ENCODE measurements at regions not wholly inside any gene's neighbourhood (a gene's known extent, or its start where the extent isn't known, plus 50 kb on each side); places are given as distances from the start of the nearest gene placed in this dataset.
"Not testable (repeated sequence)": the region's sequence is repeated elsewhere in the genome, so short reads cannot be mapped to it uniquely, and the experiment has no call there.

DNA sequence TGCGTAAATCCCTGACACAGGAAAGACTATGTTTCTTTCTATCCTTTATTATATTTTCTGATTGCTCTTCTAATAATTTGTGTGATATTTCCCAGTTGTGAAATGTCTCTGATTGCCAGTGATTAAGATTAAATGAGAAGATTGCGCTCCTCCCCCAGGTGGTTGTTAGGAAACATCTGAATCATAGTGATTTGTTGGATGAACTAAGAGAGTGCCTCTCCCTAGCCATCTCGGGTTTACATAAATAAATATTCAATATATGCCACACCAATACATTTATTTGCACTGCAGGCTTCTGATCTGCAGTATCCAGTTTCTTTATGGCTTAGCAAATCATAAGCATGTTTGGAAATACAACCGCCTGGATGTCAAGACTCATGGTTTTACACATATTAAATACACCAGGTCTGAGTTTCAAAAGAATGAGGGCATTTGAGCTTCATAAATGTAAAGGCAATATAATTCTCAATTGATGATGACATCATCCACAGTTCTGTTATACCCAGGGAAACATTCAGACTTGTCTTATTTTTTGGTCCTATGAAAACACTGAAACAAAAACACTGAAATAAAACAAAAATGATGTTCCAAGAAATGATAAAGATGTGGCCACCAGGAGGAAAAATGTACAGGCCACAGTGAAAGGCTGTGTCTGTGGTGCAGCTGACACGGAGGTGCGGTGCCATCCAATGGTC is 826.7 kb upstream of the ACVR2A start:
- no peak for DNase-seq (ENCODE audit: low read depth in 3 of 3)

DNA sequence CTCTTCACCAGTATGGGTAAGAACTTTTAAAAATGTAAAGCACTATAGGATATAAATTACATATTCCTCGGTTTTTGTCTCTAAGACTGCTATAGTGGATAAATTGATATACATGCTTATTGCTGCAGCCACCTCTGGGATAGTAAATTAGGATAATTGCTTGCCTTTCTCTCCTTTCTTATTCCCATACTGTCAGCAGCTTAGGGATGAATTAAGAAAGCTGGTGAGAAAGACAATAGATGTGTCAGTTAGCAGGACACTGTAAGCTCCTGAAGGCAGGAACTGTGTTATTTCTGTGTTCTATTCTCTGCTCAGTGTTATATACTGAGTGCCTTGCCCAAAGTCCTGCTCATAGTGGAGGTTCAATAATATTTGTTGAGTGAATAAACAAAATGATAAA is 828.6 kb upstream of the ACVR2A start:
- DNase-seq (ENCODE audit: low read depth in 3 of 3): no peak

DNA sequence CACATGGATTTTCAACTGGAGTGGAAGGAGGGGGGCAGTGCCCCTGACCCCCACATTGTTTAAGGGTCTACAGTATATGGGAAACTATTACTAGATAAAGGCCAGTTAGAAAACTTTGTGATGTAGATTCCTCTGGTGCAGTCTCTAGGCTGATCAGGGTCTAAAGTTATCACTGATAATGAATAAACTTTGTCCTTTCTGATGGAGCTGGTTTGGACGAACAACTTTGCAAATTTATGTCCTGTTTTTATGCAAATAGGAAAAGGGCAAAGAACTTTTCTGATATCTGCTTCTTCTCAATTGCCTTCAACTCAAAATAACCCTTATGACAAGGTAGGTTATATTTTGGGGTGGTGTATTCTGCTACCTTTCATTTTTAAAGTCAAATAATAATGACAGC is 829.2 kb upstream of the ACVR2A start:
- no peak for DNase-seq (ENCODE audit: low read depth in 3 of 3)

DNA sequence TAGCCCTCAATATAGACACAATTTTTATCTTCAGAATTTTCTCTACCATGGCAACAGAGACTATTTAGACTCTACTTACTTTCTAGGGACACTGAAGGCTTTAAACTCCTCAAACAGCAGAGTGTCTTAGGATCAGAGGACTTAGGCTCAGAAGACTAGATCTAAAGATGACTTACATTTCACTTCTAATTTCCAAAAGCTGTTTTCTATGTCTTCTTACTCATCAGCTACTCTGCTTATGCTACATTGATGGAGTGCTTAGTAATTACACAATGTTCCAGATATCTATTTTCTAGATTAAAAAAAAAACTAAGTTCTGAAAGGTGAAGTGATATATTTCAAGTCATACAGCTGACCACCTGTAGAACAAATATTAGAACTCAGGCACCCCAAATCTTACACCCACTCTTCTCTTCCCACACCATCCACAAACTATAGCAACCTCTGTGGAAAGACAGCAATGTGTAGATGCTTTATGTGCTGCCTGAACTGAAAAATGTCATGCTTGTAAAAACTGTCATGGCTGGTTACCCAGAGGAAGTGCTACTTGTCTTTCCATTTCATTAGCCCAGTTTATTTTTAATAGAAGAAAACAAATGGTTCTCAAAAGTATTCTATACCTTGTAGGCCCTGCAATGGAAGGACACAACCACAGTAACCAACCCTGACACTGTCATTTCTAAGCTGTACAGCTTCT is 831.0 kb upstream of the ACVR2A start:
- no peak for DNase-seq (ENCODE audit: low read depth in 3 of 3)

DNA sequence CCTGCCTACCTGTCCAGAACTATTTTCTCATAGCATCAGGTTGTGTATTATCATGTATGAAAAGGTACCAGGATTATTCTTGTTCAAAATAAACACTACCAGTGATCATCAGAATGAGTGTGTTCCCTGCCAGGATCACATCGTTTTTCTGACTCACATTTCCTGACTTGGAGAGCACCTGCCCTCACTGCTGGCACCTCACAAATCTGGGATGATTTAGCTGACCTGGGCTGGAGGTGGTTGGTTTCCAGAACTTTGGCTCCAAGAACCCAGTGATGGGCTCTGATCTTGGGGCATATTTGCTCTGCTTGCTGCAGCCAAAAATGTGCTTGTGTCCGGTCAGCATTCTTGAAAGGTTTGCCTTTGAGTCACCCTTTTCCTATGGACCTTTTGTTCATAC is 836.3 kb upstream of the ACVR2A start:
- DNase-seq (ENCODE audit: low read depth in 3 of 3): no peak

DNA sequence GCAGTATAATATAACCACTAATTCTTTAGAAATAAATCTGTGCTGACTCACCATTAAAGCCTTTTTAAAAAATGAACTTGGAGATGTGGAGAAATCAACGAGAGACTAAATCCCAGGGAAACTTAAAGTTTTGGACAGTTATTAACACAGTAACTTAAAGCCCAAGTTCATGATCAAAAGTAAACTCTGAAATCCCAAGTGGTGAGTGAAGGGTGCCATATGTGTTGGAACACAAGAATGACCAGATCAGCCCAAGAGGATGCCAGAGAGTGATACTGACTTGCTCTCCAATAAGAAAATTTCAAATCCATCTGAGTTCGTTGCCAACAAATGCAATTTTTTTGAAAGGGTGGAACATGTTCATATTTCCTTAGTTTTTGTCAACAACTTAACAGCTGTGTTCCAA is 838.1 kb upstream of the ACVR2A start:
- DNase-seq (ENCODE audit: low read depth in 3 of 3): no peak

DNA sequence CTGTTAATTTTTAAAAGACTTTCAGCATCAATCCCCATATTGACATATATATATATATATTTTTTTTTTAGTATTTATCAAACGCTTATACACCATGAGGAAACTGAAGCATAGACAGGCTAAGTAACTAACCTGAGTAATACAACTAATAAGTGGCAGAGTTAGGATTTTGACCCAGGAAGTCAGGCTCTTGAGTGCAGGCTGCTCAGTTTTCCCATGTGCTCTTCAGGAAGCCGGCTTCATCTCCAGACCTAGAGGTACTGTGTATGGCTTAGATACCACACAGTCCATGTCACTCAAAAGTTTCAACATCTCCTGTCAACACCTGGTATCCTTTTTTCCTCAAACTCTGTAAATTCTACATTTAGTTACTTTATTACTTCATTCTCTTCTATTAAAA is 841.7 kb upstream of the ACVR2A start:
- no peak for DNase-seq (ENCODE audit: low read depth in 3 of 3)

DNA sequence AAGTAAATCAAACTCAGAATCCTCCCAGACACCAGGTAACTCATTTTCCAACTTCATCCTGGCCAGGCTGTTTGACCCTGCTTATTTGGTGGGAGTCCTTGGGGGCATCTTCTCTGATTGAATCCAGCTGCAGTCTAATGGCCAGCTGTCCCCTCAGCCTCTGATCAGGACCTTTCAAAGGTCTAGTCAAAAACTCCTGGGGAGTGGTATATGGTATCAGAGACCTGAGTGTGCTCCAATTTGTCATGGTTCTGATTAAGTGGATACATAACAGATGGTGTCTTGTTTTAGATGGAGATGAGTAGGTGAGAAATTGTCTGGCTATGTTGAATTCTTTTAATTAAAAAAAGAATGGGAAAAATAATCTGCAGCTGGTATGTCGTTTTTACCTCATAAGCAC is 842.6 kb upstream of the ACVR2A start:
- DNase-seq (ENCODE audit: low read depth in 3 of 3): no peak

DNA sequence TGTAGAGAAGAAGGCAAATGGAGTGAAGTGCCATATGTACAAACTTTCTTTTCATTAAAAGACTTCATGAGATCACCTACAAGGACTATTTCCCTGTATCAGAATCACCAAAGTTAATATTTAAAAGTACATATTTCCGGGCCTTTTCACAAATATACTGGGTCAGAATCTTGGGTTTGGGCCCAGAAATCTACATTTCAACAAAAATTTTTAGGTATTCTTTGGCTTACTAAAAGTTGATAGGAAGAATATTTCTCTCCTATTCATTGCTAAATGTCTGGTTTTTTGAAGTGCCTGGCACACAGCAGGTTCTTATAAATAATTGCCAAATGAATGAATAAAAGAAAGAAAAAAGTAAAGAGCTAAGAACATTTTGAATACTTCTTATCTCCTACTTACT is 843.8 kb upstream of the ACVR2A start:
- no peak for DNase-seq (ENCODE audit: low read depth in 3 of 3)

DNA sequence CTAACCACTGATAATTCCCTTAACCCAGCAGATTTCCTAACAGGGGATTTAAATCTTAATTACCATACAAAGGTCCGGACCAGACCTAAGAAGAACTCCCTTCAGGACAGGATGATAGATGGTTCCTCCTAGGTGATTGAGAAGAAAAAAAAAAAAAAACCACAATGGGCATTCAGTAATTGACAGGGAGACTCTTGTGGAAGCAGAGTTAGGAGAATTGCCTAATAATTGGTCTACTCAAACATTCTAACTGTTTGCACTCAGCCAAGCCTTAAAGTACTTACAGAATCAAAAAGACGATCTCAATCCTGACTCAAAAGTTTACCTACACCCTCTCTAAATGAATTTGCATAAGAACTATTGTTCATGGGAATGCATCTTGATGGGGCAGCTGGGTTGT is 844.7 kb upstream of the ACVR2A start:
- not testable (repeated sequence) for DNase-seq (ENCODE audit: low read depth in 3 of 3)

DNA sequence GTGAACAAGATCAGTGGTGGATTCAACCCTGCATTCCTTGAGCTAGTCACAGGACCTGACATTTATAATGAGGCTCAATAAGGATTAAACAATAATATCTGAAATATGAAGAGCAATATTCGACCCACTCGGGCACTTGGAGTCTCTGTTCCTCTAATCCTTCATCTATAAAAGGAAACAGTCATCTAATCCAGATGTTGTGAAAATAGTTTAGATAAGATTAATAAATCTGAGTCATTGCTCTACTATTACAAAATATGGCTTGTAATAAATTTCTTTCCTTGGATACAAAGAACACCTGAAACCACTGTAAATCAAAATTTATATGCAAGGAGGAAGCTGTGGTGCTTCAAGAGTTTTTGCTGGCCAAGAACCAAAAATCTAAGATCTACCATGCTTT is 846.9 kb upstream of the ACVR2A start:
- no peak for DNase-seq (ENCODE audit: low read depth in 3 of 3)

DNA sequence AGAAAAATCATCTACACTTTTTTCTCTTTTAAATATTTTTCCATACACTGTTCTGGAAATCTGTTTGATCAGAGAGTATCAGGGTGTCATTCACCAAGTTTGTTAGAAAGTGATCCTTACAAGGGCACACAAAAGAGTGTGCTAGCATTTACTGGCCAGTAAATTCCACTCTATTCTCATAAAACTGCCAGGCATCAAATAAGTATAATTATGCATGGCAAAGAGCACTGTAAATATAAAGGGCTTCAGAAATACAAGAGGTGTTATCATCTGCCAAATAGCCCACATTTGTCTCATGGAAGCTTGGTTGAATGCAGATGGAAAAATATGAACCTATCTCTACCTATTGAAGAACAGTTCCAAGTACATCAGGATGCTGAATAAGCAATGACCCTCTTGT is 847.3 kb upstream of the ACVR2A start:
- DNase-seq (ENCODE audit: low read depth in 3 of 3): no peak

DNA sequence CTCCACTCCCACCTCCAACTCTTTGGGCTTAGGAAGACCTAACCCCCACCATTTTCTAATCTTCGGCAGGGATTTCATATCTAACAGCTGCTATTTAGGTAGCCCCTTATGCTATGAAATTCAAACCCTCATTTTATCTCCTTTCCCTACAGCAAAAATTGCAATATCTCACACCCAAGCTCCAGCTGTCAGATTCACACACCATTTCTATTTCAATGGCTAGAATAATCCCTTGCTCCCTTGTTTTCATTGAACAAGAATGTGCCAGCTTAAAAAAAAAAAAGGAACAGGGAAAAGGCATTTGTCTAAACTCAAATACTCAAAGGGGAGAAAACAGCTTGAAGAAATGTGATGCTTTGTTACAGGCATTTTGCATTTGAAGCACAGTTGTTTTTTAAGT is 850.6 kb upstream of the ACVR2A start:
- DNase-seq (ENCODE audit: low read depth in 3 of 3): no peak

DNA sequence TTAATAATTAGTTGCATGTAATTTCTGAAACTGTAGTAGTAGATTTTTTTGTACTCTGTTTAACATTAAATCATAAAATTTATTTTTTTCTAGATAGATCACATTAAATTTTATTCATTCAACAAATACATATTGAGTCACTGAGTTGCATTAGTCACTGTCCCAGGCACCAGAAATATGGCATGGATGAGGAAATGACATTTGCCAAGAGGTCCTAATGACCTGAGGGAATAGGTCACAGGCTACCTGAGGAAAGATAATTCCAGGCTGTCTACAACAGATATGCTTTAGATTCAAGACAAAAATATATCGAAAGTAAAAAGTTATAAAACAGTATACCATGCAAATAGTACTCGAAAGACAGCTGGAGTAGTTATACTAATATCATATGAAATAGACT is 852.4 kb upstream of the ACVR2A start:
- DNase-seq (ENCODE audit: low read depth in 3 of 3): no peak

DNA sequence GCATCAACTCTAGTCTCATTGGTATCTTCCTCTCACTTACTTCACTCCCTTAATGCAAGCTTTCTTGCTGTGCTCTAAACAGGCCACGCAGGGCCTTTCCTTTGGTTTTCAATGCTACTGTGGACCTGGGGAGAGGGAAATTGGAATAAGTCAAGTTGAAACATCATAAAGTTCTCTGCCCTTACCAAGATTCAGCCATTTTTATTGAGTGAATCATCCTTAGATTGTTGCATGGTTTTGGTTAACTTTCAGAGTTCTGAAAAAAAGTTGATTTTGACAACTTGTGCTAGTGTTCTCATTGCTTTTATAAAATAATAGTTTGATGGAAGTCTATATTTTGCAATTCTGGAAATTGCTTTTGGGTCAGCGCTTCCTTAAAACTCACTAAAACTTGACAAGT is 852.8 kb upstream of the ACVR2A start:
- DNase-seq (ENCODE audit: low read depth in 3 of 3): no peak

DNA sequence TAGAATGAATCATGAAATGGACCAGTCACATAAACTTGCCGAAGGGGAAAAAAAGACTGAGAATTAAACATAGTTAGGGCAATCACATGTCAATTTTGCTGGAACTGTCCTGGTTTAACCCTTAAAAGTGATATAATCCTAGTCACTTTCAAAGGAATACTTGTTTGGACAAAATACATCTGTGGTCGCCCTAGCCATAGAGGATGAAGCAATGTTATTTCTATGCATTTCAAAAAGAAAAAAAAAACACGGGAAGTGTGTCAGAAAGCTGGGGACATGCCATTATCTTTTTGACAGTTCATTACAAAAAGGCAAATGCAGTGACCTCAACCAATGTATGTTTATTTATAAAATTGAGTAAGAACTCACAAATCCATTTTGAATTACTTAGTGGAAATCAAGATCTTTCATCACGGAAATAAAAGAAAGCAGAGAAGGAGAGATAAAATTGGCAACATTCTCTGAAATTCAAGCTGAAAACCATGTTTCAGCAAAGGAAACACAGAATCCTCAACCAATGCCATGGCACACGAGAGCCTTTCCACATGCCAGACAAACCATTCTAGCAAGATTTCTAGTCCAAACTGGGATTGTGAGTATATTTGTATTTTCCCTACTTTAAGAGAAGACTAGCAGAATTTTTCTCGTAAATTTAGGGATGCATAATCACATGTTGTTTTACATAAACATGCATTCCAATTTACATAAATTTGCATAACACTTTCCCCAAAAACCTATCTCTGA is 854.3 kb upstream of the ACVR2A start:
- no peak for DNase-seq (ENCODE audit: low read depth in 3 of 3)

DNA sequence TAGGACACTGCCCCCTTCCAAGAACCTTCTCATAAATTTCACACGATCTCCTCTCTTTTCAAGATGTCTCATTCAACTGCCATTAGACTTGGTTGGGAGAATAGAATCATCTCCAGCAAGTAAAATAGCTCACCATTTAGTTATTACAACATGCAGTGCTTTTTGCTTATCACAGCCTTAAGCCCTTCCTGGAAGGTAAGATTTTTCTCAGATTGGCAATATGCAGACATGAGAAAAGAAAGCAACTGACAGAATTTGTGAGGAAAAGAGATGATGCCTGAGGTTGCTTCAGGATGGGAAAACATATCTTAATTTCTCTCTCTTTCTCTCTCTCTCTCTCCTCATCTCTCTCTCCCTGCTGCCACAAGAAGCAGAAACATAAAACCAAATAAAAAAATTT is 855.1 kb upstream of the ACVR2A start:
- no peak for DNase-seq (ENCODE audit: low read depth in 3 of 3)

DNA sequence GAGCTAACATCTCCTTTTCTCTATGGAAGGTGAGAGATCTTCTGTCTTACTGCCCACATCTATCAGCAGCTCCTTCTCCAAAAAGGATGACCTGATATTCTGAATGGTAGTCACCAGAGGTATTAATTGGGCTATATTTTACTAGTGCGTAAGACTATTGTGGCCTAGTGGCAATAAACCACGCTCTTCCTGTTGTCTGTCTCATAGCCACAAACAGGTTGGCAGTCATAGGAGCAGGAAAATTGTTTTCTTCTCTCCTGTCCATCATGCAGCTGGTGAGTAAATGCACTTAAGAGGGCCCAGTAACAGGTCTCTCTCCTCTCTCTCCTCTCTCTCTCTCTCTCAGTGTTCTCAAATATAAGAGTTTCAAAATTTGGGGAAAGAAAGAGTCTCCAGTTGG is 856.8 kb upstream of the ACVR2A start:
- DNase-seq (ENCODE audit: low read depth in 3 of 3): no peak

DNA sequence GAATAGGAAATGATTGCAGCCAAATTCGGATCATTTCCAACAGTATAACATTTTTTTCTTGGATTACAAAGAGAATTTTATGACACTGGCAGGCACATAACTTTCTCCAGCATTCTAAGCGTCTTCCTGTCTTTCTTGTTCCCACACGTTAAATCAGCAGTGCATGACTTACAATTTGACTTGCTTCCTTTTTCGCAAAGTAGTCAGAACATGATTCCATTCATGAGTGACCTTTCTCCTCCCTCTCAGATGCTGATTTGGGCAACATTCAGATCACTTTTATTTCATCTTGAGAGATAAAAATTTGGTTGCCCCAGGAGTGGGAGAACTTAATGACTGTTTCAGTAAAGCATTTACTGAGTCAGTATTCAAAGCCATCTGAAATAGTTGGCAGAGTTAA is 858.7 kb upstream of the ACVR2A start:
- DNase-seq (ENCODE audit: low read depth in 3 of 3): no peak

DNA sequence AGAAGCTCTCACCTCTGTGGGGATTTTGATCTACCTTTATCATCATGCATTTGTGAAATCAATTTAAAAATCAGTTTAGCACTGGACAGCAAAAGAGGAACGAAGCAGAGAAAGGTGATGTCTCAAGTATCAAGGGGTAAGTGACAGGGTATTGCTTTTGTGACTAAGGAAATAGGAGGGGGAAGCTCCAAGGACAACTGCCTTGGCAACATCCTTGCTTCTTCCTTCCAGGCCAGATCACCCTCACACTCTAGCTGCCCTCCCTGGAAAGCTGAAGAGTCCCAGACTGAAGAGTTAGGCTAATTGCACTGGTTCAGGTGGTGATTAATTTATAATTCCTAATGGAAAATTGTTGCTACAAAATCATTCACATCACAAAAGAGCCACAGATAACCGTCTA is 859.1 kb upstream of the ACVR2A start:
- no peak for DNase-seq (ENCODE audit: low read depth in 3 of 3)

DNA sequence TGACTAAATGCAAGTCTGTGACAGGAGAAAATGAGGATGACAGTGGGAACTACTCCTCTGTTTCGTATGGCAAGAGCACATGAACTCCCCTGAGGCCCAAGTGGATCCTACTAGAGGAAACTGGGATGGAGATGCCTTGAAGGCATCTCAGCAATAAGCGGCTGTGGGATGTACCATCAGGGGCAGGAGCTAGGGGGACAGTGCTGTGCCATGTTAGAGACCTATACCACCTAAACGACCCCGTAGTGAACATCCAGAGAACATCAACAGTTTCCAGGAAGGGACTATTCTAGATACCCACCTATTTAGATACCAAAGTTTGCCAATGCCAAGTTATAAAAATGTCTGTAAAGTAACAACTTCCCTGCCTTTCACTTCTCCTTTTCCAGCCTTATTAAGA is 860.8 kb upstream of the ACVR2A start:
- DNase-seq (ENCODE audit: low read depth in 3 of 3): no peak

DNA sequence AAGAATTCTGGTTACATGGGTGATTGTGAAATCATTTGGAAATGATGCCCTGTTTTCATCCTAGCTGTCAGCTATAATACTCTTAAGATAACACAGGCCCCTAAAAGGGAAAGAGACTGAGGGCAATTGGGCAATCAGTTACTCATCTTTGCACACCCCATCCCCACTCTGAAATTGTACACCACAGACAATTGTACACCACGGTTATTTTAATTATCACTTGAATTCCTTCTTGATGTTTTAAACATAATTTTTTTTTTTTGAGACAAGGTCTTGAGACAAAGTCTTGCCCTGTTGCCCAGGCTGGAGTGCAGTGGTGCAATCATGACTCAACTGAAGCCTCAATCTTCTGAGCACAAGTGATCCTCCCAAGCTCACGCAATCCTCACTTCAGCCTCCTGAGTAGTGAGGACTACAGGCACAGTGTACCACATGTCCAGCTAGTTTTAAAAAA is 862.4 kb upstream of the ACVR2A start:
- DNase-seq (ENCODE audit: low read depth in 3 of 3): no peak

DNA sequence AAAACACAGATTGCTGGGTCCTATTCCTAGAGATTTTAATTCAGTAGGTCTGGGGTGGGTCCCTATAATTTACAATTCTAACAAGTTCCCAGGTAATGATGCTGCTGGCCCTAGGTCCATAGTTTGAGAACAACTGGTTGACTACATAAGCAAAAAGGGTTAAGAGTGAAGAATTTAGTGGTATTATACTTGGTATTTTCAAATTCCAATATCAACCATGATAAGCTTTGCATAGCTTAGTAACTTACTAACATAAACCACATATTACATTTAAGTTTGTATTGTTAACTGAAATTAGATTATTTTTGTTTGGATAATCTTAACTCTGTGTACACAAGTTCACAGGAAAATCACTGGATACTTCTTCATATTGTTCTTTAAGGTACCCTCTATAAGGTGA is 862.9 kb upstream of the ACVR2A start:
- no peak for DNase-seq (ENCODE audit: low read depth in 3 of 3)
